SK-N-SH (cell line): ENCODE measurements at regions not wholly inside any gene's neighbourhood (a gene's known extent, or its start where the extent isn't known, plus 50 kb on each side); places are given as distances from the start of the nearest gene placed in this dataset.

Experiments used
- CHD2 ChIP-seq: fragments of 150-350 bp; IDR thresholded peaks from 2 replicates; pipeline ENCODE4 v1.6.1; 2018; ENCODE audit warnings: low read length; ENCODE audit not compliant: partially characterized antibody
- EP300 ChIP-seq, 2 experiments: IDR thresholded peaks; 2 replicates each; pipeline versions ENCODE4 v1.4.0 to v1.6.1; 2012; ENCODE audit warnings: borderline replicate concordance in 1 of 2, low read depth in 1 of 2, low read length in 1 of 2
- FOXM1 ChIP-seq: IDR thresholded peaks from 2 replicates; pipeline ENCODE4 v1.4.0; 2012; ENCODE audit warnings: low read depth, mild to moderate bottlenecking
- MEF2A ChIP-seq: IDR thresholded peaks from 2 replicates; pipeline ENCODE4 v1.4.0; 2012; ENCODE audit warnings: low read depth, borderline replicate concordance
- POLR2AphosphoS5 ChIP-seq: IDR thresholded peaks from 2 replicates; pipeline ENCODE4 v1.6.1; 2012; ENCODE audit warnings: low read depth, low read length
- RAD21 ChIP-seq: IDR thresholded peaks from 2 replicates; pipeline ENCODE4 v1.6.1; 2012; ENCODE audit warnings: mild to moderate bottlenecking, low read length
- TAF1 ChIP-seq: IDR thresholded peaks from 2 replicates; pipeline ENCODE4 v1.6.1; 2012; ENCODE audit warnings: low read depth, mild to moderate bottlenecking, low read length, moderate library complexity, borderline replicate concordance
- TEAD4 ChIP-seq: IDR thresholded peaks from 2 replicates; pipeline ENCODE4 v1.4.0; 2012; ENCODE audit warnings: mild to moderate bottlenecking, borderline replicate concordance; ENCODE audit not compliant: insufficient read depth
- TF ChIP-seq, protein P1 (sequence below): fragments of 200-600 bp; sonication (generic); IDR thresholded peaks from 2 replicates; pipeline ENCODE4 v1.6.1; 2017; ENCODE audit warnings: antibody characterized with exemption, mild to moderate bottlenecking, moderate library complexity

DNA sequence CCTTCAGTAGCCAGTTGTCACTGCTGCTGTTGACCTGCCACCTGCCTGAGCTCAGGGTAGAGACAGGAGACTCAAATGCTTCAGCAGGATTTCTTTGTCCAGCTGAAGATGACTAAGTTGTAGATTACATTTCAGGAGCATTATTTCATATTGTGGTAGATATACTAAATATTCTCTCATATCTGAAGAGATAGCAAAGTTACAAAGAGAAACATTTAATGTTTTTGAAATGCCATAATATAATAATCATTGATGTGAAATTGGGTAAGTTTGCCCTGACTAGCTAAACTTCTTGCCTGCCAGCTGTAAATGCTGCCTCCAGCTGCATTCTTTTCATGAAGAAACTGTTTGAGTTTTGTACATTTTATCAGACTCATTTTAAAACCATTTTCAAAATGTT lies 247.6 kb upstream of the CNKSR2 start:
- TF ChIP-seq FOXM1 (no peak), TEAD4 (no peak), EP300 (IDR thresholded peaks at IDR 0.05; ENCODE audit: borderline replicate concordance in 1 of 2, low read depth in 1 of 2, low read length in 1 of 2) (no peak), TAF1 (no peak), POLR2AphosphoS5 (no peak), CHD2 (no peak), MEF2A (no peak), RAD21 (no peak)
- TF ChIP-seq, protein P1, sequence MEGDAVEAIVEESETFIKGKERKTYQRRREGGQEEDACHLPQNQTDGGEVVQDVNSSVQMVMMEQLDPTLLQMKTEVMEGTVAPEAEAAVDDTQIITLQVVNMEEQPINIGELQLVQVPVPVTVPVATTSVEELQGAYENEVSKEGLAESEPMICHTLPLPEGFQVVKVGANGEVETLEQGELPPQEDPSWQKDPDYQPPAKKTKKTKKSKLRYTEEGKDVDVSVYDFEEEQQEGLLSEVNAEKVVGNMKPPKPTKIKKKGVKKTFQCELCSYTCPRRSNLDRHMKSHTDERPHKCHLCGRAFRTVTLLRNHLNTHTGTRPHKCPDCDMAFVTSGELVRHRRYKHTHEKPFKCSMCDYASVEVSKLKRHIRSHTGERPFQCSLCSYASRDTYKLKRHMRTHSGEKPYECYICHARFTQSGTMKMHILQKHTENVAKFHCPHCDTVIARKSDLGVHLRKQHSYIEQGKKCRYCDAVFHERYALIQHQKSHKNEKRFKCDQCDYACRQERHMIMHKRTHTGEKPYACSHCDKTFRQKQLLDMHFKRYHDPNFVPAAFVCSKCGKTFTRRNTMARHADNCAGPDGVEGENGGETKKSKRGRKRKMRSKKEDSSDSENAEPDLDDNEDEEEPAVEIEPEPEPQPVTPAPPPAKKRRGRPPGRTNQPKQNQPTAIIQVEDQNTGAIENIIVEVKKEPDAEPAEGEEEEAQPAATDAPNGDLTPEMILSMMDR = no peak
